B cell (primary cell): ENCODE measurements at regions not wholly inside any gene's neighbourhood (a gene's known extent, or its start where the extent isn't known, plus 50 kb on each side); places are given as distances from the start of the nearest gene placed in this dataset.

Source experiments
- ATAC-seq: fragments of 200-7000 bp; cut with Tn5 transposase; one replicate; pipeline ENCODE4 v1.10.0; 2021; ENCODE audit warnings: low read depth, mild to moderate bottlenecking, moderate number of reproducible peaks, moderate library complexity
- CTCF ChIA-PET: fragments of 350-600 bp; sonication (Branson Sonifier 250); formaldehyde crosslinking; loops from one replicate; lab custom pipeline; 2021; ENCODE audit warnings: antibody characterized with exemption, inconsistent platforms; lab: Charles Lee
- POLR2A ChIA-PET: fragments of 350-600 bp; sonication (Branson Sonifier 250); formaldehyde crosslinking; loops from one replicate; lab custom pipeline; 2021; ENCODE audit warnings: antibody characterized with exemption; lab: Charles Lee
- DNase-seq: peaks from one replicate; pipeline ENCODE4 v3.0.0; 2013
- H2AFZ ChIP-seq: 2 replicates; pipeline ENCODE4 v1.6.1; 2012; ENCODE audit warnings: mild to moderate bottlenecking, low read depth, low read length; ENCODE audit not compliant: insufficient read depth, poor library complexity, severe bottlenecking
- H3K27ac ChIP-seq, 2 donors: 1 replicate in 1 of 2; 2 replicates in 1 of 2; pipeline ENCODE4 v1.5.1; 2012 to 2013; ENCODE audit warnings: low read length in 2 of 2, mild to moderate bottlenecking in 2 of 2, moderate library complexity in 1 of 2
- H3K27me3 ChIP-seq, 4 experiments: fragments of 200-600 bp in 1 of 4; sonication (generic) in 1 of 4; replicated peaks in 1 of 4; 1 replicate in 2 of 4; 2 replicates in 2 of 4; pipeline versions ENCODE4 v1.6.1 to v1.7.0; 2013 to 2016; ENCODE audit warnings: low read length in 3 of 4, mild to moderate bottlenecking in 2 of 4, mixed read lengths in 1 of 4, moderate library complexity in 1 of 4; ENCODE audit not compliant: insufficient read depth in 4 of 4, control insufficient read depth in 3 of 4; ENCODE audit errors: control extremely low read depth in 1 of 4
- H3K36me3 ChIP-seq, 2 experiments: replicated peaks in 1 of 2; 1 replicate in 1 of 2; 2 replicates in 1 of 2; pipeline versions ENCODE4 v1.6.1 to v1.7.1; 2013; ENCODE audit warnings: low read length in 1 of 2; ENCODE audit not compliant: insufficient read depth in 2 of 2, control insufficient read depth in 1 of 2; ENCODE audit errors: control extremely low read depth in 1 of 2, extremely low read depth in 1 of 2
- H3K4me1 ChIP-seq, 2 donors: fragments of 200-600 bp in 1 of 2; sonication (generic) in 1 of 2; 1 replicate in 1 of 2; 2 replicates in 1 of 2; pipeline versions ENCODE4 v1.5.1 to v1.6.1; 2013 to 2017; ENCODE audit warnings: low read length in 2 of 2; ENCODE audit not compliant: control insufficient read depth in 2 of 2, insufficient read depth in 2 of 2
- H3K4me2 ChIP-seq: replicated peaks from 2 replicates; pipeline ENCODE3; 2012; ENCODE audit warnings: mild to moderate bottlenecking, low read depth, low read length; ENCODE audit not compliant: poor library complexity, severe bottlenecking
- H3K4me3 ChIP-seq, 5 experiments: fragments of 200-600 bp in 1 of 5; sonication (generic) in 1 of 5; 1 replicate in 3 of 5; 2 replicates in 2 of 5; pipeline versions ENCODE4 v1.5.1 to v1.7.0; 2011 to 2016; ENCODE audit warnings: low read length in 4 of 5, mild to moderate bottlenecking in 4 of 5, low read depth in 2 of 5, control low read depth in 1 of 5, moderate library complexity in 1 of 5; ENCODE audit not compliant: insufficient read depth in 1 of 5; ENCODE audit errors: control extremely low read depth in 1 of 5, extremely low read depth in 1 of 5
- H3K79me2 ChIP-seq: fragments of 200-600 bp; sonication (generic); one replicate; pipeline ENCODE4 v1.6.0; 2016; ENCODE audit warnings: low read length; ENCODE audit not compliant: control insufficient read depth, insufficient read depth
- H3K9ac ChIP-seq: fragments of 200-600 bp; sonication (generic); 2 replicates; pipeline ENCODE4 v1.6.1; 2017; ENCODE audit warnings: mild to moderate bottlenecking, low read length, moderate library complexity
- H3K9me3 ChIP-seq, 3 donors: one replicate each; pipeline versions ENCODE4 v1.6.1 to v1.7.1; 2013; ENCODE audit warnings: low read length in 2 of 3; ENCODE audit not compliant: control insufficient read depth in 2 of 3, insufficient read depth in 1 of 3; ENCODE audit errors: control extremely low read depth in 1 of 3
- H4K20me1 ChIP-seq: 2 replicates; pipeline ENCODE4 v1.6.0; 2012; ENCODE audit warnings: mild to moderate bottlenecking, low read length; ENCODE audit not compliant: insufficient read depth, control insufficient read depth, poor library complexity, severe bottlenecking
- H3K27ac Mint-ChIP-seq: one replicate; pipeline ENCODE4 v1.8.0; 2021; ENCODE audit warnings: mixed read lengths
- H3K27me3 Mint-ChIP-seq: one replicate; pipeline ENCODE4 v1.8.0; 2021; ENCODE audit warnings: mixed read lengths
- H3K4me1 Mint-ChIP-seq: one replicate; pipeline ENCODE4 v1.8.0; 2021; ENCODE audit warnings: mixed read lengths
- H3K4me3 Mint-ChIP-seq: one replicate; pipeline ENCODE4 v1.8.0; 2021; ENCODE audit warnings: mixed read lengths
- H3K9me3 Mint-ChIP-seq: one replicate; pipeline ENCODE4 v1.8.0; 2022; ENCODE audit warnings: mixed read lengths; ENCODE audit not compliant: insufficient read depth
- CTCF ChIP-seq: fragments of 200-600 bp; IDR thresholded peaks from one replicate; pipeline ENCODE4 v1.8.0; 2022; ENCODE audit warnings: antibody characterized with exemption, mild to moderate bottlenecking
- EZH2 ChIP-seq: IDR thresholded peaks from 2 replicates; pipeline ENCODE4 v1.6.1; 2012; ENCODE audit warnings: borderline replicate concordance, low read depth, mild to moderate bottlenecking, moderate library complexity, low read length; ENCODE audit not compliant: insufficient read depth, poor library complexity, severe bottlenecking
- whole genome bisulfite sequencing: methylation state at CpG from one replicate; pipeline ENCODE4 v1.1.5; 2013; ENCODE audit warnings: missing lambda C conversion rate; ENCODE audit not compliant: insufficient coverage; 5-methylcytosine and 5-hydroxymethylcytosine counted together
- intact Hi-C: fragments of 100-400 bp; cut with micrococcal nuclease; formaldehyde crosslinking; loops from one replicate; pipeline ENCODE4 v1.10.0; 2022

GRCh38 chr15:96181217-96181616 is 149.3 kb upstream of the NR2F2 start:
- H3K9ac ChIP-seq, result no peak overlapping the region
- CTCF ChIA-PET, result no interaction called here
- no peak overlapping the region for H3K4me3 Mint-ChIP-seq

GRCh38 chr15:96181873-96182301 is 148.6 kb upstream of the NR2F2 start:
- no peak overlapping the region for H3K4me3 ChIP-seq
- H3K27ac Mint-ChIP-seq, result no peak overlapping the region
- WGBS, result 83% methylated on average over 1 of the region's 8 CpGs
- H3K9me3 Mint-ChIP-seq, result no peaks in the 10 kb centered on the region
- no peaks in the 10 kb centered on the region for H3K27me3 Mint-ChIP-seq
- H3K27me3 ChIP-seq, result no peaks in the 10 kb centered on the region
- no peak overlapping the region for H3K9ac ChIP-seq
- H3K4me2 ChIP-seq, result no peak overlapping the region
- intact Hi-C loops, result no loop called here
- no peaks in the 10 kb centered on the region for H3K79me2 ChIP-seq
- H3K9me3 ChIP-seq, result peaks cover 0 to 4% (median 0%) of the 10 kb centered on the region in 3 donors
- H3K36me3 ChIP-seq, result no peaks in the 10 kb centered on the region
- ChIA-PET CTCF (no interaction called here), POLR2A (no interaction called here)
- H4K20me1 ChIP-seq, result no peaks in the 10 kb centered on the region
- no peaks in the 10 kb centered on the region for H3K4me1 ChIP-seq
- H3K27ac ChIP-seq, result no peak overlapping the region
- H2AFZ ChIP-seq, result no peak overlapping the region
- DNase-seq (no peak), ATAC-seq (no peak)
- no peak overlapping the region for H3K4me3 Mint-ChIP-seq
- TF ChIP-seq EZH2, result no peak
- TF ChIP-seq CTCF, result no peak
- no peaks in the 10 kb centered on the region for H3K4me1 Mint-ChIP-seq

More at GRCh38 chr15:96181217-96181616, 149.3 kb upstream of the NR2F2 start:
- no peaks in the 10 kb centered on the region for H3K9me3 Mint-ChIP-seq
- Histone ChIP-seq H4K20me1 (no peaks in the 10 kb centered on the region), H3K4me2 (no peak overlapping the region), H3K27me3 (no peaks in the 10 kb centered on the region), H3K79me2 (no peaks in the 10 kb centered on the region), H3K4me3 (no peak overlapping the region), H2AFZ (no peak overlapping the region), H3K9me3 (peaks cover 0 to 4% (median 0%) of the 10 kb centered on the region in 3 donors), H3K36me3 (no peaks in the 10 kb centered on the region), H3K4me1 (no peaks in the 10 kb centered on the region), H3K27ac (no peak overlapping the region)
- intact Hi-C loops, result no loop called here
- ATAC-seq, result no peak
- POLR2A ChIA-PET, result no interaction called here
- no peaks in the 10 kb centered on the region for H3K4me1 Mint-ChIP-seq
- no peak for DNase-seq
- no peaks in the 10 kb centered on the region for H3K27me3 Mint-ChIP-seq
- H3K27ac Mint-ChIP-seq, result no peak overlapping the region
- TF ChIP-seq CTCF, result no peak
- no peak for TF ChIP-seq EZH2
